ENCODE measurements at regions not wholly inside any gene's neighbourhood (a gene's known extent, or its start where the extent isn't known, plus 50 kb on each side); places are given as distances from the start of the nearest gene placed in this dataset.

GRCh38 chr14:71729596-71729995 is 202.6 kb upstream of the RGS6 start:
- H3K4me1 ChIP-seq (ENCODE audit: control insufficient read depth, insufficient read depth, low read length): no peaks in the 10 kb centered on the region
- peaks cover 27% of the 10 kb centered on the region for H3K36me3 ChIP-seq (ENCODE audit: control insufficient read depth, insufficient read depth, low read length)
- H3K9ac ChIP-seq (ENCODE audit: low read depth, low read length): no peak overlapping the region
- H3K4me3 ChIP-seq (ENCODE audit: low read depth, low read length): no peak overlapping the region
- no peaks in the 10 kb centered on the region for H3K27me3 ChIP-seq (ENCODE audit: control insufficient read depth, insufficient read depth, low read length)
- no peaks in the 10 kb centered on the region for H3K9me3 ChIP-seq (ENCODE audit: control insufficient read depth, insufficient read depth, low read length)

- H3K4me1 ChIP-seq (ENCODE audit: control insufficient read depth, insufficient read depth, low read length): no peaks in the 10 kb centered on the region
- no peaks in the 10 kb centered on the region for H3K9me3 ChIP-seq (ENCODE audit: control insufficient read depth, insufficient read depth, low read length)
- H3K36me3 ChIP-seq (ENCODE audit: control insufficient read depth, insufficient read depth, low read length): peaks cover 27% of the 10 kb centered on the region
- no peaks in the 10 kb centered on the region for H3K27me3 ChIP-seq (ENCODE audit: control insufficient read depth, insufficient read depth, low read length)
- H3K9ac ChIP-seq (ENCODE audit: low read depth, low read length): no peak overlapping the region
- H3K4me3 ChIP-seq (ENCODE audit: low read depth, low read length): no peak overlapping the region
Observed at GRCh38 chr14:71730471-71730870, 201.8 kb upstream of the RGS6 start.

GRCh38 chr14:71731096-71731495 is 201.1 kb upstream of the RGS6 start:
- Histone ChIP-seq H3K27me3 (ENCODE audit: control insufficient read depth, insufficient read depth, low read length) (no peaks in the 10 kb centered on the region), H3K4me1 (ENCODE audit: control insufficient read depth, insufficient read depth, low read length) (no peaks in the 10 kb centered on the region), H3K36me3 (ENCODE audit: control insufficient read depth, insufficient read depth, low read length) (peaks cover 27% of the 10 kb centered on the region), H3K9me3 (ENCODE audit: control insufficient read depth, insufficient read depth, low read length) (no peaks in the 10 kb centered on the region), H3K9ac (ENCODE audit: low read depth, low read length) (no peak overlapping the region), H3K4me3 (ENCODE audit: low read depth, low read length) (no peak overlapping the region)

GRCh38 chr14:71733210-71733883 is 198.9 kb upstream of the RGS6 start:
- Histone ChIP-seq H3K4me1 (ENCODE audit: control insufficient read depth, insufficient read depth, low read length) (no peaks in the 10 kb centered on the region), H3K36me3 (ENCODE audit: control insufficient read depth, insufficient read depth, low read length) (peaks cover 35% of the 10 kb centered on the region), H3K27me3 (ENCODE audit: control insufficient read depth, insufficient read depth, low read length) (no peaks in the 10 kb centered on the region), H3K4me3 (ENCODE audit: low read depth, low read length) (no peak overlapping the region), H3K9ac (ENCODE audit: low read depth, low read length) (no peak overlapping the region), H3K9me3 (ENCODE audit: control insufficient read depth, insufficient read depth, low read length) (no peaks in the 10 kb centered on the region)

GRCh38 chr14:71734076-71734475 is 198.2 kb upstream of the RGS6 start:
- H3K9me3 ChIP-seq (ENCODE audit: control insufficient read depth, insufficient read depth, low read length): no peaks in the 10 kb centered on the region
- no peak overlapping the region for H3K9ac ChIP-seq (ENCODE audit: low read depth, low read length)
- H3K4me3 ChIP-seq (ENCODE audit: low read depth, low read length): no peak overlapping the region
- no peaks in the 10 kb centered on the region for H3K4me1 ChIP-seq (ENCODE audit: control insufficient read depth, insufficient read depth, low read length)
- H3K27me3 ChIP-seq (ENCODE audit: control insufficient read depth, insufficient read depth, low read length): no peaks in the 10 kb centered on the region
- peaks cover 34% of the 10 kb centered on the region for H3K36me3 ChIP-seq (ENCODE audit: control insufficient read depth, insufficient read depth, low read length)

- no peak overlapping the region for H3K9ac ChIP-seq (ENCODE audit: low read depth, low read length)
- H3K4me1 ChIP-seq (ENCODE audit: control insufficient read depth, insufficient read depth, low read length): no peaks in the 10 kb centered on the region
- peaks cover 34% of the 10 kb centered on the region for H3K36me3 ChIP-seq (ENCODE audit: control insufficient read depth, insufficient read depth, low read length)
- no peaks in the 10 kb centered on the region for H3K27me3 ChIP-seq (ENCODE audit: control insufficient read depth, insufficient read depth, low read length)
- H3K9me3 ChIP-seq (ENCODE audit: control insufficient read depth, insufficient read depth, low read length): no peaks in the 10 kb centered on the region
- H3K4me3 ChIP-seq (ENCODE audit: low read depth, low read length): no peak overlapping the region
Observed at GRCh38 chr14:71734885-71735284, 197.3 kb upstream of the RGS6 start.

- Histone ChIP-seq H3K4me1 (ENCODE audit: control insufficient read depth, insufficient read depth, low read length) (no peaks in the 10 kb centered on the region), H3K36me3 (ENCODE audit: control insufficient read depth, insufficient read depth, low read length) (peaks cover 22% of the 10 kb centered on the region), H3K9ac (ENCODE audit: low read depth, low read length) (no peak overlapping the region)
Observed at GRCh38 chr14:71737760-71738159, 194.5 kb upstream of the RGS6 start.

GRCh38 chr14:71739273-71739990 is 192.8 kb upstream of the RGS6 start:
- no peak overlapping the region for H3K9ac ChIP-seq (ENCODE audit: low read depth, low read length)
- no peak overlapping the region for H3K4me3 ChIP-seq (ENCODE audit: low read depth, low read length)
- H3K36me3 ChIP-seq (ENCODE audit: control insufficient read depth, insufficient read depth, low read length): peaks cover 11% of the 10 kb centered on the region
- no peaks in the 10 kb centered on the region for H3K9me3 ChIP-seq (ENCODE audit: control insufficient read depth, insufficient read depth, low read length)
- no peaks in the 10 kb centered on the region for H3K27me3 ChIP-seq (ENCODE audit: control insufficient read depth, insufficient read depth, low read length)
- no peaks in the 10 kb centered on the region for H3K4me1 ChIP-seq (ENCODE audit: control insufficient read depth, insufficient read depth, low read length)

More at GRCh38 chr14:71737760-71738159, 194.5 kb upstream of the RGS6 start:
- no peaks in the 10 kb centered on the region for H3K9me3 ChIP-seq (ENCODE audit: control insufficient read depth, insufficient read depth, low read length)
- no peak overlapping the region for H3K4me3 ChIP-seq (ENCODE audit: low read depth, low read length)
- H3K27me3 ChIP-seq (ENCODE audit: control insufficient read depth, insufficient read depth, low read length): no peaks in the 10 kb centered on the region

GRCh38 chr14:71741241-71741640 is 191.0 kb upstream of the RGS6 start:
- Histone ChIP-seq H3K4me1 (ENCODE audit: control insufficient read depth, insufficient read depth, low read length) (no peaks in the 10 kb centered on the region), H3K9ac (ENCODE audit: low read depth, low read length) (no peak overlapping the region), H3K36me3 (ENCODE audit: control insufficient read depth, insufficient read depth, low read length) (peaks cover 11% of the 10 kb centered on the region), H3K27me3 (ENCODE audit: control insufficient read depth, insufficient read depth, low read length) (no peaks in the 10 kb centered on the region), H3K9me3 (ENCODE audit: control insufficient read depth, insufficient read depth, low read length) (no peaks in the 10 kb centered on the region), H3K4me3 (ENCODE audit: low read depth, low read length) (no peak overlapping the region)

GRCh38 chr14:71742485-71742884 is 189.7 kb upstream of the RGS6 start:
- H3K4me3 ChIP-seq (ENCODE audit: low read depth, low read length): no peak overlapping the region
- H3K9me3 ChIP-seq (ENCODE audit: control insufficient read depth, insufficient read depth, low read length): peaks cover under 1% of the 10 kb centered on the region
- H3K36me3 ChIP-seq (ENCODE audit: control insufficient read depth, insufficient read depth, low read length): peaks cover 5% of the 10 kb centered on the region
- H3K4me1 ChIP-seq (ENCODE audit: control insufficient read depth, insufficient read depth, low read length): no peaks in the 10 kb centered on the region
- H3K27me3 ChIP-seq (ENCODE audit: control insufficient read depth, insufficient read depth, low read length): no peaks in the 10 kb centered on the region
- no peak overlapping the region for H3K9ac ChIP-seq (ENCODE audit: low read depth, low read length)

GRCh38 chr14:71745072-71745471 is 187.2 kb upstream of the RGS6 start:
- Histone ChIP-seq H3K9ac (ENCODE audit: low read depth, low read length) (no peak overlapping the region), H3K36me3 (ENCODE audit: control insufficient read depth, insufficient read depth, low read length) (no peaks in the 10 kb centered on the region), H3K9me3 (ENCODE audit: control insufficient read depth, insufficient read depth, low read length) (peaks cover 4% of the 10 kb centered on the region), H3K27me3 (ENCODE audit: control insufficient read depth, insufficient read depth, low read length) (no peaks in the 10 kb centered on the region), H3K4me1 (ENCODE audit: control insufficient read depth, insufficient read depth, low read length) (no peaks in the 10 kb centered on the region), H3K4me3 (ENCODE audit: low read depth, low read length) (no peak overlapping the region)

GRCh38 chr14:71748196-71748595 is 184.0 kb upstream of the RGS6 start:
- Histone ChIP-seq H3K36me3 (ENCODE audit: control insufficient read depth, insufficient read depth, low read length) (no peaks in the 10 kb centered on the region), H3K4me1 (ENCODE audit: control insufficient read depth, insufficient read depth, low read length) (no peaks in the 10 kb centered on the region), H3K4me3 (ENCODE audit: low read depth, low read length) (no peak overlapping the region), H3K9me3 (ENCODE audit: control insufficient read depth, insufficient read depth, low read length) (peaks cover 4% of the 10 kb centered on the region), H3K9ac (ENCODE audit: low read depth, low read length) (no peak overlapping the region), H3K27me3 (ENCODE audit: control insufficient read depth, insufficient read depth, low read length) (no peaks in the 10 kb centered on the region)
